CD4-positive, CD25-positive, alpha-beta regulatory T cell (primary cell): ENCODE measurements at regions not wholly inside any gene's neighbourhood (a gene's known extent, or its start where the extent isn't known, plus 50 kb on each side); places are given as distances from the start of the nearest gene placed in this dataset.
"Not testable (repeated sequence)": the region's sequence is repeated elsewhere in the genome, so short reads cannot be mapped to it uniquely, and the experiment has no call there.

Experiments used
- ATAC-seq, 2 donors: fragments of 150-1000 bp; cut with Tn5 transposase; one replicate each; pipeline ENCODE4 v1.10.0; 2021; ENCODE audit warnings: low read depth in 2 of 2, moderate number of reproducible peaks in 2 of 2, moderate library complexity in 1 of 2
- DNase-seq, 3 donors: peaks; one replicate each; pipeline versions ENCODE4 v3.0.0 to v3.0.0-alpha.2; 2012 to 2022; ENCODE audit warnings: mixed read lengths in 1 of 3
- H3K27ac ChIP-seq: one replicate; pipeline ENCODE4 v1.7.0; 2013; ENCODE audit warnings: mild to moderate bottlenecking, low read length; ENCODE audit not compliant: insufficient read depth, poor library complexity, severe bottlenecking
- H3K27me3 ChIP-seq: one replicate; pipeline ENCODE4 v1.7.0; 2013; ENCODE audit warnings: low read length; ENCODE audit not compliant: control insufficient read depth, insufficient read depth
- H3K36me3 ChIP-seq: one replicate; pipeline ENCODE4 v1.7.0; 2013; ENCODE audit warnings: mild to moderate bottlenecking, low read length, moderate library complexity; ENCODE audit not compliant: control insufficient read depth, insufficient read depth
- H3K4me1 ChIP-seq: 2 replicates; pipeline ENCODE4 v1.7.0; 2013; ENCODE audit warnings: mild to moderate bottlenecking, low read length; ENCODE audit not compliant: insufficient read depth, control insufficient read depth, poor library complexity, severe bottlenecking
- H3K4me3 ChIP-seq: one replicate; pipeline ENCODE4 v1.7.0; 2013; ENCODE audit warnings: low read depth, mild to moderate bottlenecking, low read length, moderate library complexity
- H3K9me3 ChIP-seq, 2 experiments: 1 replicate in 1 of 2; 2 replicates in 1 of 2; pipeline ENCODE4 v1.7.0; 2013; ENCODE audit warnings: low read length in 2 of 2, mild to moderate bottlenecking in 1 of 2, moderate library complexity in 1 of 2; ENCODE audit not compliant: control insufficient read depth in 2 of 2
- H3K27ac Mint-ChIP-seq, 3 donors: one replicate each; pipeline ENCODE4 v1.8.0; 2020 to 2022; ENCODE audit warnings: mild to moderate bottlenecking in 3 of 3, mixed read lengths in 3 of 3, moderate library complexity in 2 of 3
- H3K27me3 Mint-ChIP-seq: one replicate; pipeline ENCODE4 v1.8.0; 2022; ENCODE audit warnings: mild to moderate bottlenecking, mixed read lengths
- H3K36me3 Mint-ChIP-seq: one replicate; pipeline ENCODE4 v1.8.0; 2020; ENCODE audit warnings: mixed read lengths
- H3K4me1 Mint-ChIP-seq, 4 donors: one replicate each; pipeline ENCODE4 v1.8.0; 2020 to 2022; ENCODE audit warnings: mixed read lengths in 4 of 4, mild to moderate bottlenecking in 1 of 4
- H3K4me3 Mint-ChIP-seq, 4 donors: one replicate each; pipeline ENCODE4 v1.8.0; 2020 to 2022; ENCODE audit warnings: mild to moderate bottlenecking in 4 of 4, mixed read lengths in 4 of 4, moderate library complexity in 3 of 4
- H3K9me3 Mint-ChIP-seq, 7 donors: one replicate each; pipeline ENCODE4 v1.8.0; 2020 to 2022; ENCODE audit warnings: mixed read lengths in 7 of 7, mild to moderate bottlenecking in 3 of 7, moderate library complexity in 2 of 7

- Mint-ChIP-seq H3K4me3 (no peak overlapping the region), H3K4me1 (no peaks in the 10 kb centered on the region), H3K36me3 (no peaks in the 10 kb centered on the region), H3K9me3 (peaks cover 3 to 18% (median 10%) of the 10 kb centered on the region in 7 donors), H3K27me3 (no peaks in the 10 kb centered on the region), H3K27ac (no peak overlapping the region)
- Histone ChIP-seq H3K9me3 (no peaks in the 10 kb centered on the region), H3K4me1 (no peaks in the 10 kb centered on the region), H3K27ac (no peak overlapping the region), H3K27me3 (no peaks in the 10 kb centered on the region), H3K4me3 (no peak overlapping the region), H3K36me3 (no peaks in the 10 kb centered on the region)
- DNase-seq (no peak), ATAC-seq (no peak)
Measured at GRCh38 chr9:74100042-74100441, 397.1 kb upstream of the RORB start.

DNA sequence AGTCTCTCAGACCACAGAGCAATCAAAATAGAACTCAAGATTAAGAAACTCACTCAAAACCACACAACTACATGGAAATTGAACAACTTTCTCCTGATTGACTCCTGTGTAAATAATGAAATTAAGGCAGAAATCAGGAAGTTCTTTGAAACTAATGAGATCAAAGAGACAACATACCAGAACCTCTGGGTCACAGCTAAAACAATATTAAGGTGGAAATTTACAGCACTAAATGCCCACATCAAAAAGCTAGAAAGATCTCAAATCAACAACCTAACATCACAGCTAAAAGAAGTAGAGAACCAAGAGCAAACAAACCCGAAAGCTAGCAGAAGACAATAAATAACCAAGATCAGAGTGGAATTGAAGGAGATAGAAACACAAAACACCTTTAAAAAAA is 395.0 kb upstream of the RORB start:
- peaks cover 0 to 18% (median 8%) of the 10 kb centered on the region in 7 donors for H3K9me3 Mint-ChIP-seq
- H3K4me3 ChIP-seq, H3K27me3 ChIP-seq, H3K27me3 Mint-ChIP-seq, H3K4me1 ChIP-seq, H3K4me3 Mint-ChIP-seq, H3K36me3 ChIP-seq, ATAC-seq, H3K36me3 Mint-ChIP-seq, H3K9me3 ChIP-seq, H3K4me1 Mint-ChIP-seq, DNase-seq, H3K27ac Mint-ChIP-seq, H3K27ac ChIP-seq: not testable (repeated sequence)

DNA sequence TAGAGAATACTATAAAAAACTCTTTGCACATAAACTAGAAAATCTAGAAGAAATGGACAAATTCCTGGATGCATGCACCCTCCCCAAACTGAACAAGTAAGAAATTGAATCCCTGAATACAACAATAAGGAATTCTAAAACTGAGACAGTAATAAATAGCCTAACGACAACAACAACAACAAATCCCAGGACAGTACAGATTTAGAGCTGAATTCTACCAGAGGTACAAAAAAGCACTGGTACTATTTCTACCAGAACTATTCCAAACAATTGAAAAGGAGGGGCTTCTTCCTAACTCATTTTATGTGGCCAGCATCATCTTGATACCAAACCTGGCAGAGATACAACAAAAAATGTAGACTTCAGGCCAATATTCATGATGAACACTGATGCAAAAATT is 394.4 kb upstream of the RORB start:
- Histone ChIP-seq H3K36me3 (no peaks in the 10 kb centered on the region), H3K4me3 (no peak overlapping the region), H3K27ac (no peak overlapping the region), H3K4me1 (no peaks in the 10 kb centered on the region), H3K9me3 (no peaks in the 10 kb centered on the region), H3K27me3 (no peaks in the 10 kb centered on the region)
- ATAC-seq (no peak), DNase-seq (no peak)
- no peaks in the 10 kb centered on the region for H3K27me3 Mint-ChIP-seq
- peaks cover 0 to 18% (median 8%) of the 10 kb centered on the region in 7 donors for H3K9me3 Mint-ChIP-seq
- H3K36me3 Mint-ChIP-seq, result no peaks in the 10 kb centered on the region
- no peak overlapping the region for H3K27ac Mint-ChIP-seq
- no peak overlapping the region for H3K4me3 Mint-ChIP-seq
- no peaks in the 10 kb centered on the region for H3K4me1 Mint-ChIP-seq

DNA sequence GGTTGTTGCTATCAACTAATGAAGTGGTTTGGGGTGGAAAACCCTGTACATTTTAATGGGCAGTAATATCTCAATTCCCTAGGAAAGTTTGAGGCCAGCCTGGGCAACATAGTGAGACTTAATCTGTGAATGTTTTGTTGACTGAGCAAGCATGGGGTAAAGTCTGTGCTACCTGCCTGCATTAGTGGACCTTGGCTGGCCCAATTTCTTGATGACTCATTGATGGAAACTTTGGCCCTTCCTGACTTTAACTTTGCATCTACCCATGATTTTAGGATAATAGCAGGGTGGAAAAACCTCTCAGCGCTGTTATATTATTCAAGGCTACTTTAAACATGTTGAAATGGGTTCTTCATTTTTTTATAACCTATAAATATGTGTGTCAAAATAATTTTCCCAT is 389.4 kb upstream of the RORB start:
- no peaks in the 10 kb centered on the region for H3K27me3 ChIP-seq
- Mint-ChIP-seq H3K9me3 (peaks cover 0 to 13% (median 6%) of the 10 kb centered on the region in 7 donors), H3K27me3 (no peaks in the 10 kb centered on the region), H3K27ac (no peak overlapping the region), H3K36me3 (no peaks in the 10 kb centered on the region), H3K4me1 (no peaks in the 10 kb centered on the region), H3K4me3 (no peak overlapping the region)
- DNase-seq, result no peak
- H3K9me3 ChIP-seq, result no peaks in the 10 kb centered on the region
- no peaks in the 10 kb centered on the region for H3K36me3 ChIP-seq
- H3K4me1 ChIP-seq, result no peaks in the 10 kb centered on the region
- no peak overlapping the region for H3K4me3 ChIP-seq
- no peak overlapping the region for H3K27ac ChIP-seq
- no peak for ATAC-seq

GRCh38 chr9:74115976-74116375 is 381.2 kb upstream of the RORB start:
- no peak overlapping the region for H3K4me3 Mint-ChIP-seq
- H3K36me3 Mint-ChIP-seq, result no peaks in the 10 kb centered on the region
- Histone ChIP-seq H3K9me3 (no peaks in the 10 kb centered on the region), H3K27ac (no peak overlapping the region), H3K36me3 (no peaks in the 10 kb centered on the region), H3K4me1 (no peaks in the 10 kb centered on the region), H3K27me3 (no peaks in the 10 kb centered on the region), H3K4me3 (no peak overlapping the region)
- H3K27ac Mint-ChIP-seq, result no peak overlapping the region
- peaks cover 0 to 7% (median 2%) of the 10 kb centered on the region in 7 donors for H3K9me3 Mint-ChIP-seq
- DNase-seq (no peak), ATAC-seq (no peak)
- H3K27me3 Mint-ChIP-seq, result no peaks in the 10 kb centered on the region
- no peaks in the 10 kb centered on the region for H3K4me1 Mint-ChIP-seq

- no peaks in the 10 kb centered on the region for H3K27me3 ChIP-seq
- H3K9me3 Mint-ChIP-seq, result peaks cover 0 to 9% (median 2%) of the 10 kb centered on the region in 7 donors
- ATAC-seq (no peak), DNase-seq (no peak)
- H3K36me3 Mint-ChIP-seq, result no peaks in the 10 kb centered on the region
- no peaks in the 10 kb centered on the region for H3K9me3 ChIP-seq
- H3K27ac ChIP-seq, result no peak overlapping the region
- H3K4me3 Mint-ChIP-seq, result no peak overlapping the region
- H3K4me1 Mint-ChIP-seq, result no peaks in the 10 kb centered on the region
- H3K4me1 ChIP-seq, result no peaks in the 10 kb centered on the region
- no peaks in the 10 kb centered on the region for H3K36me3 ChIP-seq
- no peaks in the 10 kb centered on the region for H3K27me3 Mint-ChIP-seq
- no peak overlapping the region for H3K27ac Mint-ChIP-seq
- no peak overlapping the region for H3K4me3 ChIP-seq
Measured at GRCh38 chr9:74117151-74117550, 380.0 kb upstream of the RORB start.

DNA sequence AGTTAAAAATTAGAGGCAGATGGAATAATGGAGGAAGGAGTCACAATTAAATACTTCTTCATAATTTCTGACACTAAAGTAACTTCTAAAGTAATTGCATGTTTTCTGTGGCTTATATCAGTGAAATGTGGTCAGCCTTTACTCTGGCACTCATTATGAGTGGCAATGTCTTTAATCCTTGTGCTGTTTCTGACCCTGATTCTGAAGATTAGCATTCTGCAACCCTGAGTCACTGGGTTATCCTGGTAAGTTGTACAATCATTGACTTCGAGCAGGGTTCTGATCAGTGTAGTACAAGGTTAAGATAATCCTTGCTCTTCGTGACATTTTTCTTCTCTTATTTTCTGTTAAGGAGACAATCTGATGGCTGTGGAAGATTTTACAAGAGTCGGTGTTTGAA is 379.4 kb upstream of the RORB start:
- Histone ChIP-seq H3K9me3 (no peaks in the 10 kb centered on the region), H3K4me3 (no peak overlapping the region), H3K4me1 (no peaks in the 10 kb centered on the region), H3K27me3 (no peaks in the 10 kb centered on the region), H3K27ac (no peak overlapping the region), H3K36me3 (no peaks in the 10 kb centered on the region)
- DNase-seq (no peak), ATAC-seq (no peak)
- Mint-ChIP-seq H3K9me3 (peaks cover 0 to 9% (median 3%) of the 10 kb centered on the region in 7 donors), H3K36me3 (no peaks in the 10 kb centered on the region), H3K27me3 (no peaks in the 10 kb centered on the region), H3K27ac (no peak overlapping the region), H3K4me3 (no peak overlapping the region), H3K4me1 (peaks cover 0 to 2% (median 0%) of the 10 kb centered on the region in 4 donors)

DNA sequence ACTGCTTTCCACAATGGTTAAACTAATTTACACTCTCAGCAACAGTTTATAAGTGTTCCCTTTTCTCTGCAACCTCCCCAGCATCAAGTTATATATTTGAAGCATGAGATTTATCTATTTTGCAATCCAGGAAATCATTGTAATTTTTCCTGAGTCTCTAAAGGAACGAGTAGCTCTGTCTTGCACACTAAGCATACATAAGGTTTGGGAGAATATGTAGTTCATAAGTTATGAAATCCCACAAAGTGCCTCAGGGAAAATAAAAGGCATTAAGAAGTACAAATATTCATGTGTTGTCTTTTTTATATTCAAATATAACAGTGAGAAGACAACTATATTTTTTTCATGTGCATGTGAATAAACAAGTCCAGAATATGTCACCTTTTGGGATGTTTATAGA is 377.1 kb upstream of the RORB start:
- H3K4me1 ChIP-seq, result no peaks in the 10 kb centered on the region
- ATAC-seq (no peak), DNase-seq (no peak)
- Mint-ChIP-seq H3K27me3 (no peaks in the 10 kb centered on the region), H3K4me3 (no peak overlapping the region), H3K36me3 (no peaks in the 10 kb centered on the region), H3K27ac (no peak overlapping the region), H3K4me1 (peaks cover 0 to 2% (median 0%) of the 10 kb centered on the region in 4 donors), H3K9me3 (peaks cover 0 to 9% (median 3%) of the 10 kb centered on the region in 7 donors)
- H3K27ac ChIP-seq, result no peak overlapping the region
- no peaks in the 10 kb centered on the region for H3K27me3 ChIP-seq
- no peaks in the 10 kb centered on the region for H3K36me3 ChIP-seq
- H3K4me3 ChIP-seq, result no peak overlapping the region
- H3K9me3 ChIP-seq, result no peaks in the 10 kb centered on the region
